22Rv1 (cell line): ENCODE measurements at regions not wholly inside any gene's neighbourhood (a gene's known extent, or its start where the extent isn't known, plus 50 kb on each side); places are given as distances from the start of the nearest gene placed in this dataset.

Experiments
- ZFX ChIP-seq: fragments of 450-650 bp; IDR thresholded peaks from 2 replicates; pipeline ENCODE4 v1.6.1; 2017; ENCODE audit warnings: antibody characterized with exemption, borderline replicate concordance
- TF ChIP-seq, protein P1 (sequence below): fragments of 450-650 bp; IDR thresholded peaks from 2 replicates; pipeline ENCODE4 v1.5.1; 2017; ENCODE audit warnings: mild to moderate bottlenecking

DNA sequence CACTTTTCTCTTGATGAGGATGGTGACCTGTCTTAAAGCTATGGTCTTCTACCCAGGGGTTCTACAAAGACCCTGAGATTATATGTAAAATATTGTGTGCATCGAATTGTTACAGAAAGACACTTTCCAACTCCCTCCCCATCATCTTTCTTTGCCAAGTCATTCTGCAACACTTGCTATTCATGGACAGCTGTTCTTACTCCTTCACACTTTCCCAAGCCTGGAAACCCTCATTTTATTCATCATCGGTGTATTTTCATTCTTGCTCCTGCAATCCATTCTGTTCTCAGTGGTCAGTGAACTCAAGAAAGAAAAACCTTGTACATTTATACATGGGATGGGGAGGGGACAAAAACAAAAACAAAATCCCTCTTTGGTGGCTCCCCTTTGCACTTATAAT lies 90.5 kb upstream of the STXBP6 start:
- TF ChIP-seq, protein P1, sequence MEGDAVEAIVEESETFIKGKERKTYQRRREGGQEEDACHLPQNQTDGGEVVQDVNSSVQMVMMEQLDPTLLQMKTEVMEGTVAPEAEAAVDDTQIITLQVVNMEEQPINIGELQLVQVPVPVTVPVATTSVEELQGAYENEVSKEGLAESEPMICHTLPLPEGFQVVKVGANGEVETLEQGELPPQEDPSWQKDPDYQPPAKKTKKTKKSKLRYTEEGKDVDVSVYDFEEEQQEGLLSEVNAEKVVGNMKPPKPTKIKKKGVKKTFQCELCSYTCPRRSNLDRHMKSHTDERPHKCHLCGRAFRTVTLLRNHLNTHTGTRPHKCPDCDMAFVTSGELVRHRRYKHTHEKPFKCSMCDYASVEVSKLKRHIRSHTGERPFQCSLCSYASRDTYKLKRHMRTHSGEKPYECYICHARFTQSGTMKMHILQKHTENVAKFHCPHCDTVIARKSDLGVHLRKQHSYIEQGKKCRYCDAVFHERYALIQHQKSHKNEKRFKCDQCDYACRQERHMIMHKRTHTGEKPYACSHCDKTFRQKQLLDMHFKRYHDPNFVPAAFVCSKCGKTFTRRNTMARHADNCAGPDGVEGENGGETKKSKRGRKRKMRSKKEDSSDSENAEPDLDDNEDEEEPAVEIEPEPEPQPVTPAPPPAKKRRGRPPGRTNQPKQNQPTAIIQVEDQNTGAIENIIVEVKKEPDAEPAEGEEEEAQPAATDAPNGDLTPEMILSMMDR = no peak
- TF ChIP-seq ZFX = no peak
